HG02610 (cell line): ENCODE measurements at regions not wholly inside any gene's neighbourhood (a gene's known extent, or its start where the extent isn't known, plus 50 kb on each side); places are given as distances from the start of the nearest gene placed in this dataset.
"Not testable (repeated sequence)": the region's sequence is repeated elsewhere in the genome, so short reads cannot be mapped to it uniquely, and the experiment has no call there.

ENCODE experiments used
- ATAC-seq: cut with Tn5 transposase; IDR thresholded peaks from one replicate; pipeline ENCODE4 v1.9.1; 2021; ENCODE audit warnings: mild to moderate bottlenecking, moderate library complexity; ENCODE audit not compliant: unreplicated experiment

DNA sequence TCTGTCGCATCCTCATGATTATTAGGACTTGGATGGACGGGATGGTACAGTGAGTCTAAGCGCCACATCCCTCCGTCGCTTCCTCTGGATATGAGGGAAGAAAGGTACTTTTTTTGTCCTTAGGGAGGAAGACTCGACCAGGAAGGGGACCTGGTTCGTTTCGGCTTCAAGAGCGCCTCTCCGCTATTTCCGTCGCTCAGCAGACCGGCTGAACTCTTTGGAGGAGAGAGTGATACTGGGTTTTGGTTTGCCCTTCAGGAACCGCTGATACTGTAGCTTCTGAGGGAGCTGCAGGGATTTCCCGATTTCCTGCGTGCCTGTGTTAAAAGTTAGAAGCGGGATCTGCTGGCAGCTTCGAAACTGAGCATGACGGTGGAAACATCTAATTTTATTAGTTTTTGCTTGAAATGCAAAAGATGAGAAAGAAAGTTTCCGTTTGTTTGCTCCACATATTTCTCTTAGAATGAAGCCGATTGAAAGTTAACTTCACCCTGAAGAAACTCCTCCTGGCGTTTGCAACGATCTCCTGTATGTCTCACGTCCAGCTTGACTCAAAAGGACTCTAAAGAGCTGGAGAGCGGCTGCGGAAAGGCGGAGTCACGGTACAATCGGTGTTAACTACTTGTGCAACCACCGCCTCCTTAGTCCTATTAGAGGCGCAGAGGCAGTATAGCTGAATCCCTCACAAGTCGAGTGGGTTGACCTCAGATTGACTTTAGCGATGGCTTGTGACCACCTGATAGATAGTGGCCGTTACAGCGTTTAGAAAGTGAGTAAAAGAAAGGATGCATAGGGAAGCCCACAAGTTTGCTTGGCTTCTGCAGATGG is 129.4 kb downstream of the TRIM27 start:
- no peak for ATAC-seq

DNA sequence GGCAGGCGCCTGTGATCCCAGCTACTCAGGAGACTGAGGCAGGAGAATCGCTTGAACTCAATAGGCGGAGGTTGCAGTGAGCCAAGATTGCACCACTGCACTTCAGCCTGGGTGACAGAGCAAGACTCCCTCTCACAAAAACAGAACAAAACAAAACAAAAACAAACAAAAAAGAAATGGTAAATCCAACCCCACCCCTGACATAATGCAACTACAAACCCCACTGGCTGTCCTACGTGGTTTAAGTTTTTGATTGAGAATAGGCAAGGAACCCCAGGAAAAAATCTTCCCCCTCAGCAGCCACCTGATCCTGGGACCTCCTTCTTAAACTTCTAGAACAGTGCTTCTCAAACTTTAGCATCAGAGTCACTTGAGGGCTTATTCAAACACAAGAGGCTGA is 123.1 kb downstream of the TRIM27 start:
- not testable (repeated sequence) for ATAC-seq

DNA sequence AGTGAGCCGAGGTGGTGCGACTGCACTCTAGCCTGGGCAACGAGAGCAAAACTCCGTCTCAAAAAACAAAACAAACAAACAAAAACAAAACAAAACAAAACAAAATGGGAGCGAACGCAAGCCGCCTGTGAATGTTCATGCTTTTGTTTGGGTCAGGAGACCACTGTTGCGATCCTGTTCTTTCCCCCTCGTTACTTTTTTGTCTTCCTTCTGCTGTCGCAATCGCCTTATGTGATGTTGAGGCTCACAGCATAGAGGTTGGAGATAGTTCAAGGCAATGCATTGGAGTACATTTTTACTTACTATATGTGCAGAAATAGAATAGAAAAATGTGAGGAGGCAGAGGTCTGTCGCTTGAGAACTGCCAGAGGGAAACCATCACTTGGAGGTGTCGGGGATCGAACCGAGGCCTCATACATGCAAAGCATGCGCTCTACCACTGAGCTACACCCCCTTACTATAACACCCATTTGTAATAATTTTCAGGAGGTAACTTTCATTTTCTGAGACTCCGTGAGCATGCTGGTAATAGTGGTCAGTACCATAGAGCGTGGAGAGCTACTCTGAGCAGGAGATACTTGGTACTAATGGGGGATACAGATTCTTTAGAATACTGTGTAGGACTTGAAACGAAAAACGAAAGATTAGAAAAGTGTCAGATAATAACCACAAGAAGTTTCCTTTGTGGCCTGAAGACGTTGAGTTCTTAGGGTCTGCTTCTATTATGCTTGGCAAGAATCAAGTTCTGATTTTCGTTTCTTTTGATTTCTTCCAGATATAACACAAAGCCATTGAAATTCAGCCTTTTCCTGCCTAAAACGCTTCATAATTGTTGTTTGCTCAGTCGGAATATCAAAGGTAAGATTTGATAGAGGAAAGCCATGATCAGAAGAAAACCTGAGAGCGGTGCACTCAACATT is 121.1 kb downstream of the TRIM27 start:
- no peak for ATAC-seq

DNA sequence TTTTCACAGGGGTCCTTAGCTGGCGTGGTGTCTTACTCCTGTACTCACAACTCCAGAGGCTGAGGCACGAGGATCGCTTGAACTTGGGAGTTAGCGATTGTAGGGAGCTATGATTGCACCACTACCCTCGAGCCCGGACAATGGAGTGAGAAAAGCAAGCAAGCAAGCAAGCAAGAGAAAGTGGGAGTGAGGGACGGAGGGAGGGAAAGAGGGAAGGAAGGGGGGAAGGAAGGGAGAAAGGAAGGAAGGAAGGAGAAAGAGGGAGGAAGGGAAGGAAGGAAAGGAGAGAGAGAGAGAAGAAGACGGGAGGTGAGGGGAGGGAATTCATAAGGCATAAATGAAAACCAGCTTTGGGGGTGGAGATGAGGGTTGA is 120.5 kb downstream of the TRIM27 start:
- ATAC-seq = no peak

DNA sequence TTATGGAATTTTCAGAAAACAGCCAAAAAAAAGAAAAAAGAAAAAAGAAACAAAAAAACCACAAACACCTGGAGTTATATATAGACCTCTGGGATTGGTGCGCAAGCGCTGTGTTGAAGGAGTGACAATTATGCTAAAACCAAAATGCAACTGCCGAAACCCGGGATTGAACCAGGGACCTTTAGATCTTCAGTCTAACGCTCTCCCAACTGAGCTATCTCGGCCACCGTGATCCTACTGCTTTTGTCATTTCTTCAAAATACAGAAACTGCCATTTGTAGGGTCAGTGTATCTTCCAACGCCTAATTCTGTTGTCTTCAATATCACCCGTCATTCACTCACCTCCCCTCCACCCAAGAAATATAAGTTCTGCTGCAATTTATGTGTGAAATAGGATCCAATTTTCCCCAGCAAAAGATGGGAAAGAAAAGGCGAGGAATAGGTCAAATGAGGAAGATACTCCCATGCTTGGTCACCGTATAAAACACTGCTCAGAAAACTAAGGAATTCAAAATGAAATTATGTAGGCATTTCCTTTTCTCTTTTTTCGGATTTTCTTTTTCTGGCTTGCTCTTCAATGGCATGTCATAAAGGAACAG is 116.0 kb downstream of the TRIM27 start:
- no peak for ATAC-seq

DNA sequence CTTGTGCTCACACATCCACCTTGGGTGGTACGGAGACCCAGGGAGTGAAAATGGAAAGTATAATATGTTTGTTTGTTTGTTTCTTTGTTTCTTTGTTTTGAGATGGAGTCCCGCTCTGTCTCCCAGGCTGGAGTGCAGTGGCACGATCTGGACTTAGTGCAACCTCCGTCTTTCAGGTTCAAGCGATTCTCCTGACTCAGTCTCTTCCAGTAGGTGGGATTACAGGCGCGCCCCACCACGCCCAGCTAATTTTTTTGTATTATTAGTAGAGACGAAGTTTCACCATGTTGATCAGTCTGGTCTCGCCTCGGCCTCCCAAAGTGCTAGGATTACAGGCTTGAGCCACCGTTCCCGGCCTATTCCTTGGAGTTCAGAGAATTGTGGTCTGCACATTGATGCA is 115.4 kb downstream of the TRIM27 start:
- ATAC-seq = no peak

DNA sequence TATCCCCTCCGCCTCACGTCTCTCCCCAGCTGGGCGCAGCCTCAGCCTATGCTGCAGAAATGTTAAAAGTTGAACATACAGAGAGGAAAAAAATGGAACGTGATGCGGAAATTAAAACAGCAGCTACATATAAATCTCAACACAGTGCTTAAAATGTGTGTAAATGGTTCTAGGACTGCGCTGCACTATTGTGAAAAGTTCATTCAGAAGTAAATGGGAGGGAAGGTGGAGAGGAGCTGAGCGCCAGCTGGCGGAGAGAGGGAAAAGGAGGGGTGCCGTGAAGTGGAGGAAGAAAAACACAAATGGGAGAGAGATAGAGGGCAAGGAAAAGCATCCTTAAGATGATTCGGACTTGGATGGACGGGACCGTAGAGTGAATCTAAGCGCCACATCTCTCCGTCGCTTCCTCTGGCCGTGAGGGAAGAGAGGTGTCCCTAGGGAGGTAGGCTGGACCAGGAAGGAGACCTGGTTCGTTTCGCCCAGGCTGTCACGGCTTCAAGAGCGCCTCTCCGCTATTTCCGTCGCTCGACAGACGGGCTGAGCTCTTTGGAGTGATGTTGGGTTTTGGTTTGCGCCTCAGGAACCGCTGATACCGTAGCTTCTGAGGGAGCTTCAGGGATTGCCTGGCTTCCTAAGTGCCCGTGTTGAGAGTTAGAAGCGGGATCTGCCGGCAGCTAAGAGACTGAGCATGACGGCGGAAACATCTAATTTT is 113.7 kb downstream of the TRIM27 start:
- ATAC-seq = no peak

DNA sequence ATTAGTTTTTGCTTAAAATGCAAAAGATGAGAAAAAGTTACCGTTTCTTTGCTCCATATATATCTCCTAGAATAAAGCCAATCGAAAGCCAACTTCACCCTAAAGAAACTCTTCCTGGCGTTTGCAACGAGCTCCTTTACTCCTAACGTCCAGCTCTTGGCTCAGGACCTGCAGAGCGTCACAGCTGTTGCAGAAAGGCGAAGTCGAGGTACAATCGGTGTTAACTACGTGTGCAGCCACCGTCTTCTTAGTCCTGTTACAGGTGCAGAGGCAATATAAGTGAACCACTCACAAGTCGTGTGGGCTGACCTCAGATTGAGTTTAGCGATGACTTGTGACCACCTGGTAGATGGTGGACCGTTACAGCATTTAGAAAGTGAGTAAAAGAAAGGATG is 113.1 kb downstream of the TRIM27 start:
- ATAC-seq = no peak

DNA sequence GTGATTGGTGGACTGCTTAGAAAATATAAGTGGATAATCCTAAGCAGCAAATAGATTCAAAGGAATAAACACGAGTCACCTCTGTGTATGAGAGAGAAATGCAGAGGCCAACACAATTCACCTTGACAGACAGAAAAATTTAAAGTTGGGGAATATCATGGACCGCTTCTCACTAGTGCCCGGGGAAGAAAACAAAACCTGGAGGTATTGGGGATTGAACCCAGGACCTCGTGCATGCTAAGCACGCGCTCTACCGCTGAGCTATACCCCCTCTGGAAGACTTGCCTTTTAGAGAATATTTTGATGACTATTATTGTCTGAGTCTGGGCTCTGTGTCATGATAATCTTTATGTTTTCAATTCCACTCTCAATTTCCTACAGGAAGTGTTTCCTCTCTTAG is 111.9 kb downstream of the TRIM27 start:
- ATAC-seq = no peak

DNA sequence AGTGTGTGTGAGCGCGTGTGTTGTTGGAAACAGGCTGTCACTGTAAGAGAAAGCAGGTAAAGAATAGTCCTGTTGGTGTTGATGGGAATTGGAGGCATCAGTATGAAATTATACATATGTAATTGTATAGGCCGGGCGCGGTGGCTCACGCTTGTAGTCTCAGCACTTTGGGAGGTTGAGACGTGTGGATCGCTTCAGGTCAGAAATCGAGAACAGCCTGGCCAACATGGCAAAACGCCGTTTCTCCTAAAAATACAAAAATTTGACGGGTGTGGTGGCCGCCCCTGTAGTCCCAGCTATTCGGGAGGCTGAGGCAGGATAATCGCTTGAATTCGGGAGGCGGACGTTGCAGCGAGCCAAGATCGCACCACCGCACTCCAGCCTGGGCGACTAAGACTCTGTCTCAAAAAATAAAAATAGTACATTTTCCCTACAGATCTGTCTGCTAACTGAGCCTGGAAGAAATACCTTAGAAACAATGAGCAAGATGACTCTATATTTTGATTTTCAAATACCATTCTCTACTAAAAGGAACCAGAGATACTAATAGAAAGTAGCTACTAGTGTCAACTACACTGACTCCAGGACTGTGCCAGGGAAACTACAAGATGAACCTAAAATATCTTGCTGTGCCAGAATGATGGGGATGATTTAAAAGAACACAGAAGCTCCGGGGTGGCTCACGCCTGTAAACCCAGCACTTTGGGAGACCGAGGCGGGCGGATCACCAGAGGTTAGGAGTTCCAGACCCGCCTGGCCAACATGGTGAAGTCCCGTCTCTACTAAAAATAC is 110.8 kb downstream of the TRIM27 start:
- no peak for ATAC-seq

DNA sequence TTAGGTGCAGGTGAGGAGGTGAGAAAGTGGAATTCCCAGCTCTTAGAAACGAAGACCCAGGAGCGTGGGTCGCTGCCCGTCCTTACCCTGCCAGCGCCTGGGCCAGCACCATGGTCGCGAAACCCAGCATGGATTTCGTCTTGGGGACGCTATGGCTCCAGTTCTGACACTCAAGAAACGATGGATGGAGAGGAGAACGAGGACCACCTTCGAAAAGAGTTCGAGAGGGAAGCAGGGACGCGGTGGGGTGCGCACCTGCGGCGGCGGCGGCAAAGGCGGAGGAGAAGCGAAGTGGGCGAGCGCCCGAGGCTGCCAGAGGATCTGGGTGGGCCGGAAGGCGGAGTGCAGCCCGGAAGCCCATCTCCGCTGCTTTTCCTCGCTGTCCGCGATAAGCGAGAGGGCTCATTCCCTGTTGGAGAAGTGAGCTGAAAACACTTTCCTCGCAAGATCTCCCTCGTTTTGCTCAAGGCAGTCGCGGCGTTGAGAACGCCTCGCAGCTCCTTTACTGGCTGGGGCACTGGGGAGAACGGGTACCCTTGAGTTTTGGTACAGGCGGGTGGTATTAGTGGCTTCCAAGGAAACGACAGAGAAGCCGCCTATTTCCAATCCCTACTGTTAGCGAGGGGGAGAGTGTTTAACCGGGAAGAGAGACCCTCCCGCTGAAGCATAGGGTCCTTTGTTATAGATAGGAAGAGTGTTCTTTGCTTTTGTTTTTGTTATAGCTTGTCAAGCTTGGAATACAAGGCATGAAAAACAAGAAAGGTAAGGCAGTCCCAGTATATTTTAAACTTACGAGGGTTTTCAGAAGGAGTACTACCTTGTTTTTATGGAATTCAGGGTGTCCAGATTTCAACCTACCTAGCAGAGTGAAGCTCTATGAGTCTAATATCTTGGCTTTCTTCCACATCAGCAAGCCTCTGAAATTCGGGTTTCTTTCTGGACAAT is 109.5 kb downstream of the TRIM27 start:
- ATAC-seq = no peak

DNA sequence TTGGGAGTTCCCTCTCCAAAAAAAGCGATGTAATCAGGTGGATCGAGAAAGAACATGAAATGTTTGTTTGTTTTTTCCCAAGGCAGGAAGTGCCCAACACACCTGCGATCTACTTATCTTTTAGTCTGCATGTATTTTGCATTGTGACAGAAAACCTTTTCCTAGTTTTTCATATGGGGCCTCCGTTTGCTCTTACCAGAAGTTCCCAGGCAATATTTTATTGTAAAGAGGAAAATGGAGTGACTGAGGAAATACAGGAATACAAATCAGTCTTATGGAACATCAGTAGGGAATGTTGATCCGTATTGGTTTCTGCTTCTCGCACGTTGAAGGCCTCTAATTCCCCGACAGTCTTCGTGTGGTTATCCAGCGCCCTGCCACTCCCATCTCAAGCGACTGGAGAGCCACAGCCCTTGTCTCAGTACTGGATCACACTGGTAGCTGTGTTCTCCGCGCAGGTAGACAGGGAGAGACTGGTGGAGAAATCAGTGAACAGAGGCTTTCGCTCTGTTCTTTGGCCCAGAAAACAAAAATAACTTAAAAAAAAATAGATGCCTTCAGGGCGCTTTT is 107.4 kb downstream of the TRIM27 start:
- no peak for ATAC-seq

DNA sequence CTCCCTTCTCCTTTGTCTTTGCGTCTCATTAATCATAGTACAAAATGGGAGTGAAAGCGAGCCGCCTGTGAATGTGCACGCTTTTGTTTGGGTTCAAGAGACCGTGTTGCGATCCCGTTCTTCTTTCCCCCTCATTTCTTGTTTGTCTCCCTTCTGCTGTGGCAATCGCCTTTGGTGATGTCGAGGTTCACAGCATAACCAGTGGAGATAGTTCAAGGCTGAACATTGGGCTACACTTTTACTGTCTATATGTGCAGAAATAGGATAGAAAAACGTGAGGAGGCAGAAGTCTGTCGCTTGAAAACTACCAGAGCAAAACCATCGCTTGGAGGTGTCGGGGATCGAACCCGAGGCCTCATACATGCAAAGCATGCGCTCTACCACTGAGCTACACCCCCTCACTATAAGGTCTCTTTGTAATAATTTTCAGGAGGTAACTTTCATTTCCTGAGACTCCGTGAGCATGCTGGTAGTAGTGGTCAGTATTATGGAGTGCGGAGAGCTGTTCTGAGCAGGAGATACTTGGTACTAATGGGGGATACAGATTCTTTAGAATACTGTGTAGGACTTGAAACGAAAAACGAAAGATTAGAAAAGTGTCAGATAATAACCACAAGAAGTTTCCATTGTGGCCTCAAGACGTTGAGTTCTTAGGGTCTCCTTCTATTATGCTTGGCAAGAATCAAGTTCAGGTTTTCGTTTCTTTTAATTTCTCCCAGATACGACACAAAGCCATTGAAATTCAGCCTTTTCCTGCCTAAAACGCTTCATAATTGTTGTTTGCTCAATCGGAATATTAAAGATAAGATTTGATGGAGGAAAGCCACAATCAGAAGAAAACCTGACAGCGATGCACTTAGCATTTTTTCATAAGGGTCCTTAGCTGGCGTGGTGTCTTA is 106.6 kb downstream of the TRIM27 start:
- ATAC-seq = no peak

DNA sequence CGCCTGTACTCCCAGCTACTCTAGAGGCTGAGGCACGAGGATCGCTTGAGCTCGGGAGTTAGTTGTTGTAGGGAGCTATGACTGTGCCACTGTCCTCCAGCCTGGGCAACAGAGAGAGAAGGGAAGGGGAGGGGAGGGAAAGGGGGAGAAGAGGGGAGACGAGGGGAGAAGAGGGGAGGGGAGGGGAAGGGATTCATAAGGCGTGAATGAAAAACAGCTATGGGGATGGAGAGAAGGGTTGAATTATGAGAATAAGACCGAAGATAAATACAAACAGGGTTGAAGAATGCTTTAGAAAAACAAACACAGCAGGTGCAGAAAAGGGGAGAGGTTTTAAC is 106.0 kb downstream of the TRIM27 start:
- no peak for ATAC-seq

DNA sequence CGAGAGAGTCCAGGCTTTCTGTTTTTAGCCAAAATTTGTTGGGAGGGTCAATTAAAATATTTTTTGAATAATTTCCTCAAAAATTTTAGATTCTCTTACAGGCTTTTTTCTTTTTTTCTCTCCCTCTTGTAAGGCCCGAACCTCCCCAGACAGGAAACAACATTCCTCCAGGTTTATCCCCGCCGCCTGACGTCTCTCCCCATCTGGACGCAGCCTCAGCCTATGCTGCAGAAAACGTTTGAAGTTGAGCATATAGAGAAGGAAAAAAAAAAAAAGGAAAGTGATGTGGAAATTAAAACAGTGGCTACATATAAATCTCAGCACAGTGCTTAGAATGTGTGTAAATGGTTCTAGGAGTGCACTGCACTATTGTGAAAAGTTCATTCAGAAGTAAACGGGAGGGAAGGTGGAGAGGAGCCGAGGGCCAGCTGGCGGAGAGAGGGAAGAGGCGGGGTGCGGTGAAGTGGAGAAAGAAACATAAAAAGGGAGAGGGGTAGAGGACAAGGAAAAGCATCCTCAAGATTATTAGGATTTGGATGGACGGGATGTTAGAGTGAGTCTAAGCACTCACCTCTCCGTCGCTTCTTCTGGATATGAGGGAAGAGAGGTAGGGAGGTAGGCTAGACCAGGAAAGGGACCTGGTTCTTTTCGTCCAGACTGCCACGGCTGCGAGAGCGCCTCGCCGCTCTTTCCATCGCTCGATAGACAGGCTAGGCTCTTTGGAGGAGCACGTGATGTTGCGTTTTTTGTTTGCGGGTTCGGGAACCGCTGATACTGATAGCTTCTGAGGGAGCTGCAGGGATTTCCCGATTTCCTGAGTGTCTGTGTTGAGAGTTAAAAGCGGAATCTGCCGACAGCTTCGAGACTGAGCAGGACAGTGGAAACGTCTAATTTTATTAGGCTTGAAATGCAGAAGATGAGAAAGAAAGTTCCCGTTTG is 98.7 kb downstream of the TRIM27 start:
- ATAC-seq = no peak

DNA sequence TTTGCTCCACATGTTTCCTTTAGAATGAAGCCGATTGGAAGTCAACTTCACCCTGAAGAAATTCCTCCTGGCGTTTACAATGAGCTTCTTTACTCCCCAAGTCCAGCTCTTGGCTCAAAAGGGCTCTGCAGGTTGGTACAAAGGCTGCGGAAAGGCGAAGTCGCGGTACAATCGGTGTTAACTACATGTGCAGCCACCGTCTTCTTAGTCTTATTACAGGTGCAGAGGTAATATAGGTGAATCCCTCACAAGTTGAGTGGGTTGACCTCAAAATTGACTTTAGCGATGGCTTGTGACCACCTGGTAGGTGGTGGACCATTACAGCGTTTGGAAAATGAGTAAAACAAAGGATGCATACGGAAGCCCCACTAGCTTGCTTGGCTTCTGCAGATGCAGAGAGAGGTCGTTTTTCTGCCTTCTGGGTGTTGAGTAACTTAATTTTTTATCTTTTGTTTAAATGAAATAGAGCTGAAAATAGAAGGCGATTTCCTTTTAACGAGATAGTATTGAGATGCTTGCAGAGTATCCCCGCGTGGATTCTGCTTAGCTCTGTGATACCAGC is 98.0 kb downstream of the TRIM27 start:
- no peak for ATAC-seq

DNA sequence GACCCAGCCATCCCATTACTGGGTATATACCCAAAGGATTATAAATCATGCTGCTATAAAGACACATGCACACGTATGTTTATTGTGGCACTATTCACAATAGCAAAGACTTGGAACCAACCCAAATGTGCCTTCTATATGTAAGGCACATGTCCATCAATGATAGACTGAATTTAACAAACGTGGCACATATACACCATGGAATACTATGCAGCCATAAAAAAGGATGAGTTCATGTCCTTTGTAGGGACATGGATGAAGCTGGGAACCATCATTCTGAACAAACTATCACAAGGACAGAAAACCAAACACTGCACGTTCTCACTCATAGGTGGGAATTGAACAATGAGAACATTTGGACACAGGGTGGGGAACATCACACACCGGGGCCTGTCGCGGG is 92.1 kb downstream of the TRIM27 start:
- not testable (repeated sequence) for ATAC-seq
